GM12878 (cell line): ENCODE measurements at regions not wholly inside any gene's neighbourhood (a gene's known extent, or its start where the extent isn't known, plus 50 kb on each side); places are given as distances from the start of the nearest gene placed in this dataset.

Source experiments
- ATF7 ChIP-seq: fragments of 450-650 bp; IDR thresholded peaks from 2 replicates; pipeline ENCODE4 v1.6.1; 2016; ENCODE audit warnings: low read depth, mild to moderate bottlenecking
- CHD2 ChIP-seq: IDR thresholded peaks from 2 replicates; pipeline ENCODE4 v1.6.1; 2011; ENCODE audit warnings: low read depth, low read length, improper control_type of control experiment, borderline replicate concordance
- CREM ChIP-seq: IDR thresholded peaks from 2 replicates; pipeline ENCODE4 v1.6.1; 2014; ENCODE audit warnings: antibody characterized with exemption, low read depth
- EGR1 ChIP-seq, 2 experiments: IDR thresholded peaks; 1 replicate in 1 of 2; 2 replicates in 1 of 2; pipeline ENCODE4 v1.6.1; 2011 to 2012; ENCODE audit warnings: low read depth in 2 of 2, low read length in 2 of 2, borderline replicate concordance in 1 of 2, mild to moderate bottlenecking in 1 of 2, moderate library complexity in 1 of 2
- GATAD2B ChIP-seq: fragments of 450-650 bp; conservative IDR thresholded peaks from 2 replicates; pipeline ENCODE4 v1.6.1; 2017; ENCODE audit warnings: low read depth, mild to moderate bottlenecking, moderate library complexity
- JUNB ChIP-seq: IDR thresholded peaks from 2 replicates; pipeline ENCODE4 v1.6.1; 2016; ENCODE audit warnings: antibody characterized with exemption, mild to moderate bottlenecking
- KAT2A ChIP-seq: conservative IDR thresholded peaks from 2 replicates; pipeline ENCODE4 v1.6.1; 2011; ENCODE audit warnings: low read depth, low read length; ENCODE audit not compliant: control insufficient read depth
- LARP7 ChIP-seq: fragments of 450-650 bp; IDR thresholded peaks from 2 replicates; pipeline ENCODE4 v1.6.1; 2017; ENCODE audit warnings: mild to moderate bottlenecking
- MTA2 ChIP-seq: fragments of 450-650 bp; IDR thresholded peaks from 2 replicates; pipeline ENCODE4 v1.6.1; 2016; ENCODE audit warnings: low read depth, mild to moderate bottlenecking, moderate library complexity
- MYB ChIP-seq: fragments of 150-350 bp; IDR thresholded peaks from 2 replicates; pipeline ENCODE4 v1.6.1; 2014; ENCODE audit warnings: mild to moderate bottlenecking, low read depth, low read length, borderline replicate concordance
- NBN ChIP-seq: fragments of 450-650 bp; IDR thresholded peaks from 2 replicates; pipeline ENCODE4 v1.6.1; 2016
- NR2F1 ChIP-seq: fragments of 450-650 bp; conservative IDR thresholded peaks from 2 replicates; pipeline ENCODE4 v1.6.1; 2017; ENCODE audit warnings: mild to moderate bottlenecking
- PAX5 ChIP-seq: IDR thresholded peaks from 2 replicates; pipeline ENCODE4 v1.6.1; 2011; ENCODE audit warnings: low read depth, low read length, borderline replicate concordance
- PBX3 ChIP-seq: IDR thresholded peaks from 2 replicates; pipeline ENCODE4 v1.6.1; 2011; ENCODE audit warnings: mild to moderate bottlenecking, low read depth, low read length, moderate library complexity; ENCODE audit not compliant: insufficient replicate concordance
- POLR2A ChIP-seq: IDR thresholded peaks from 2 replicates; pipeline ENCODE4 v1.6.1; 2011; ENCODE audit warnings: low read depth, mild to moderate bottlenecking, low read length
- POU2F2 ChIP-seq: IDR thresholded peaks from 3 replicates; pipeline ENCODE4 v1.6.1; 2011; ENCODE audit warnings: low read depth, mild to moderate bottlenecking, low read length, borderline replicate concordance
- RAD21 ChIP-seq: IDR thresholded peaks from 2 replicates; pipeline ENCODE4 v1.6.1; 2011; ENCODE audit warnings: mild to moderate bottlenecking, low read depth, low read length, moderate library complexity; ENCODE audit not compliant: insufficient read depth
- RAD51 ChIP-seq: fragments of 450-650 bp; IDR thresholded peaks from 2 replicates; pipeline ENCODE4 v1.6.1; 2016; ENCODE audit warnings: moderate library complexity, mild to moderate bottlenecking, inconsistent platforms
- SMC3 ChIP-seq: IDR thresholded peaks from 2 replicates; pipeline ENCODE4 v1.6.1; 2011; ENCODE audit warnings: low read length, improper control_type of control experiment, borderline replicate concordance
- SRF ChIP-seq, 2 experiments: IDR thresholded peaks; 2 replicates each; pipeline ENCODE4 v1.6.1; 2011; ENCODE audit warnings: low read depth in 2 of 2, low read length in 2 of 2, mild to moderate bottlenecking in 1 of 2, moderate library complexity in 1 of 2
- TARDBP ChIP-seq: IDR thresholded peaks from 2 replicates; pipeline ENCODE4 v1.6.1; 2016; ENCODE audit warnings: borderline replicate concordance
- TBL1XR1 ChIP-seq: IDR thresholded peaks from 2 replicates; pipeline ENCODE4 v1.6.1; 2012; ENCODE audit warnings: low read depth, low read length, improper control_type of control experiment
- TCF12 ChIP-seq: IDR thresholded peaks from 2 replicates; pipeline ENCODE4 v1.6.1; 2011; ENCODE audit warnings: low read depth, mild to moderate bottlenecking, low read length
- TCF3 ChIP-seq: IDR thresholded peaks from 2 replicates; pipeline ENCODE4 v1.6.1; 2012; ENCODE audit warnings: low read depth, mild to moderate bottlenecking, low read length, borderline replicate concordance; ENCODE audit not compliant: insufficient read depth
- ZBTB4 ChIP-seq: fragments of 450-650 bp; formaldehyde crosslinking; IDR thresholded peaks from 2 replicates; pipeline ENCODE4 v1.4.0; 2022; ENCODE audit warnings: mild to moderate bottlenecking, moderate library complexity
- ZNF274 ChIP-seq: IDR thresholded peaks from one replicate; pipeline ENCODE4 v1.8.0; 2011; ENCODE audit not compliant: insufficient read length, insufficient read depth
- ZSCAN29 ChIP-seq: fragments of 450-650 bp; IDR thresholded peaks from 2 replicates; pipeline ENCODE4 v1.6.1; 2017; ENCODE audit warnings: mild to moderate bottlenecking, moderate library complexity
- ZZZ3 ChIP-seq: IDR thresholded peaks from 2 replicates; pipeline ENCODE4 v1.6.1; 2011; ENCODE audit warnings: low read depth; ENCODE audit not compliant: control insufficient read depth, insufficient read length

DNA sequence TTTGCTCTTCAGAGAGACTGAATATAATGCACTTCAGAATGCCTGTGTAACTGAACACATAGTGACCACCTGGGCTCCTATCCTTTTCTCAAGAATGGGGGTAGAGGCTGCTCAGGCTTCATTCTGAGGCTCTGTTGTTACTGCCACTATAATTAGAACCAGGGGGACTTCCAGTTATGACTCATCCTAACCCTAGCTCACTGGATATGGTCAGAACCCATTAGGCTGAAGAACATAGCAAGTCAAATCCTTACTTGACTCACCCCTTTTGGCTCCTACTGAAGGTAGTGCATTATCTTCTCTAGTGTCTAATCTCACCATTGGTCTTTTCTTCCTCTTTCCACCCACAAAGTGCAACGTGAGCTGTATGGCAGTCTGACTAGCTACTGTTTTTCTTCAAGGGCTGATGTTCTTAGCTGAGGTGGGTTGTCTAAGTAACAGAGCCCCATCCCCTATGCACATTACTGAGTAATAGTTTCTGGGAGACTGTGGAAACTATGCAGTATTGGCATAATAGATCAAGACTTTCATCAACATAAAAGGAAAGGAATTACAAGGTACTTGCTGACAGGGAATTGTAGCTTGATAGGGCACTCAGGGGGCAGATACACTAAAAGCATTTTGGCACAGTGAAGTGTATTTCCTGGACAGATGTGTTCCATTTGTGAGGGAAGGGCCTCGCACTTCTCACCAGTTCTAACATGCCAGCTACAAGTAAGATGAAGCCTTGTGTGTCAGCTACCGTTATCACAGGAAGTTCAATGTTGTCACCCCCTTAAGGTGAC, 431.0 kb upstream of the MEF2C start (continued):
- peak; percentile 99 for TF ChIP-seq JUNB
- TF ChIP-seq PAX5: peak; percentile 95
- TF ChIP-seq MTA2: peak; percentile 97
- no peak for TF ChIP-seq MYB
- TF ChIP-seq KAT2A: no peak
- TF ChIP-seq RAD21: peak; percentile 40
- peak; percentile 91 for TF ChIP-seq NR2F1
- peak; percentile 93 for TF ChIP-seq NBN
- TF ChIP-seq TCF3: peak; percentile 90; the same call in 1 of the 2 replicates
- TF ChIP-seq SRF (IDR thresholded peaks at IDR 0.05; ENCODE audit: low read depth in 2 of 2, low read length in 2 of 2): peak in 1 of 2 experiments; percentile 84; a peak in 2 of 4 replicates
- 0 out of 2 replicates have a peak, but pooled peaks have one; percentile 35 for TF ChIP-seq SMC3
- peak; percentile 40; the same call in 1 of the 2 replicates for TF ChIP-seq CHD2
- TF ChIP-seq CREM: peak; percentile 95
- peak; percentile 39; the same call in 1 of the 2 replicates for TF ChIP-seq RAD51
- TF ChIP-seq EGR1 (IDR thresholded peaks at IDR 0.05; ENCODE audit: borderline replicate concordance in 1 of 2, low read depth in 2 of 2, low read length in 2 of 2): no peak
- TF ChIP-seq ZBTB4 (CRISPR knock-in tag): no peak
- no peak for TF ChIP-seq ZSCAN29
- no peak for TF ChIP-seq ZZZ3
- peak; percentile 93 for TF ChIP-seq TBL1XR1
- peak; percentile 93 for TF ChIP-seq POU2F2
- TF ChIP-seq PBX3: peak; percentile 11
- no peak for TF ChIP-seq ZNF274
- no peak for TF ChIP-seq LARP7
- TF ChIP-seq TCF12: peak; percentile 91
- peak; percentile 86 for TF ChIP-seq ATF7
- peak; percentile 36; the same call in 1 of the 2 replicates for TF ChIP-seq POLR2A
- TF ChIP-seq TARDBP: no peak; the same call in 1 of the 2 replicates
- peak; percentile 71 for TF ChIP-seq GATAD2B
